HUES48 (cell line): ENCODE measurements at regions not wholly inside any gene's neighbourhood (a gene's known extent, or its start where the extent isn't known, plus 50 kb on each side); places are given as distances from the start of the nearest gene placed in this dataset.

ENCODE experiments used
- H3K27ac ChIP-seq: one replicate; pipeline ENCODE4 v1.7.0; 2013; ENCODE audit warnings: low read depth, low read length, inconsistent platforms
- H3K27me3 ChIP-seq: 2 replicates; pipeline ENCODE4 v1.6.1; 2013; ENCODE audit warnings: mild to moderate bottlenecking, low read length; ENCODE audit not compliant: control insufficient read depth, insufficient read depth
- H3K36me3 ChIP-seq: 2 replicates; pipeline ENCODE4 v1.6.1; 2013; ENCODE audit warnings: low read length; ENCODE audit not compliant: control insufficient read depth, insufficient read depth
- H3K4me1 ChIP-seq: 2 replicates; pipeline ENCODE4 v1.6.1; 2013; ENCODE audit warnings: mild to moderate bottlenecking, low read length; ENCODE audit not compliant: control insufficient read depth, insufficient read depth
- H3K4me3 ChIP-seq: 2 replicates; pipeline ENCODE4 v1.5.1; 2013; ENCODE audit warnings: mild to moderate bottlenecking, low read depth, low read length
- H3K9ac ChIP-seq: 2 replicates; pipeline ENCODE4 v1.6.1; 2013; ENCODE audit warnings: mild to moderate bottlenecking, low read depth, low read length, moderate library complexity
- H3K9me3 ChIP-seq: 2 replicates; pipeline ENCODE4 v1.6.1; 2013; ENCODE audit warnings: low read length; ENCODE audit not compliant: control insufficient read depth, insufficient read depth

DNA sequence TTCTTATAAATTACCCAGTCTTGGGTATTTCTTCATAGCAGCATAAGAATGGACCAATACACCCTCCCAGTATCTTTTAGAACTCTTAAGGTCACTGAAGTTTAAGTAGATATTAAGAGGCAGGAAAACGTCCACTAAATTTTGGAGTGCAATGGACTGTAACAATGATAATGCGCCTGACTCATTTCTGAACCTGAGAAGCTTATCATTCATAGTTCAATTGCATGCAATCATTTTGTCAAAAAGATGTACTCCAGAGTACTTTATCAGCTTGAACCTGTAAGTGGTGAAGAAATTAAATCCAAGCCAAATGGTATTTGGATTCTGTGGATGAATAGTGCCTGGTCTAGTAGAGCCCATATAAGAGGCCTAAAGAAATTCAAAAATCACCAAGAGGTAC lies 196.5 kb upstream of the CDH9 start:
- Histone ChIP-seq H3K4me1 (no peaks in the 10 kb centered on the region), H3K36me3 (no peaks in the 10 kb centered on the region), H3K27ac (no peak overlapping the region), H3K4me3 (no peak overlapping the region), H3K27me3 (no peaks in the 10 kb centered on the region), H3K9ac (no peak overlapping the region), H3K9me3 (no peaks in the 10 kb centered on the region)

DNA sequence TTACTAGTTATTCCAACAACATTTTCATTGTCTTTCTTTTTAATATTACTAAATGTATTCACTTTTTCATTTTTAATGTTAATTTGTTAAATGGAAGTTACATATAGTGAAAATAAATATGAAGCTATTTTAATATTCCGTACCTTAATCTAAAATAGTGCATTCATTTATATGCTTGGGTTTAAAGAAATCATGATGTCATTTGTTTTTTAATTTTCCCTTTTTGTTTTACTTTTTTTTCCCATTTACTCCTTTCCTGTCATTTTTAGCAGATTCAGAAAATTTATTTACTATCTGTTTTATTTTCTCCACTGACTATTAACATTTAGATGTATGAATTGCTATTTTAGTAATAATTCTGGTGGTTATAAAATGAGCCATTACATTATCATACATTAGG lies 183.0 kb upstream of the CDH9 start:
- no peaks in the 10 kb centered on the region for H3K36me3 ChIP-seq
- H3K9ac ChIP-seq: no peak overlapping the region
- no peaks in the 10 kb centered on the region for H3K4me1 ChIP-seq
- no peaks in the 10 kb centered on the region for H3K9me3 ChIP-seq
- H3K4me3 ChIP-seq: no peak overlapping the region
- no peak overlapping the region for H3K27ac ChIP-seq
- no peaks in the 10 kb centered on the region for H3K27me3 ChIP-seq

DNA sequence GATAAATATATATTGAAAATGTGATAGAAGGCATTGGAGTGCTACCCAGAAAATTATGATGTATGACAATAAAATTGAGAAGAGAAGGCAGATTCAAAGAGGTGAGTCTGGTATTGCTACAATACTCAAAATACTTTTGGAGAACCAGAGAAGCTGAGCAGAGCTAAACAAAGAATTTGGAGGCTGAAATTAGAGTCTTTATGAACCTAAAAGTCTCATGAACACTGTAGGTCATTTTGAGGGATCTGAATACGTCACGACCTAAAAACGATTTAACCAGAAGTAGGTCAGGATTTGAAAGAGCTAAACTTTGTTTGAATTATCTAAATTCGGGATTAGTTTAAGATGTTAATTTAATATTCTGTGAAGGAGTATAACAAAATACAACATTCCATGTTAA lies 182.4 kb upstream of the CDH9 start:
- Histone ChIP-seq H3K4me3 (no peak overlapping the region), H3K9ac (no peak overlapping the region), H3K27ac (no peak overlapping the region), H3K4me1 (no peaks in the 10 kb centered on the region), H3K27me3 (no peaks in the 10 kb centered on the region), H3K36me3 (no peaks in the 10 kb centered on the region), H3K9me3 (no peaks in the 10 kb centered on the region)

GRCh38 chr5:27217977-27218376 lies 179.6 kb upstream of the CDH9 start:
- Histone ChIP-seq H3K27ac (no peak overlapping the region), H3K9me3 (no peaks in the 10 kb centered on the region), H3K4me3 (no peak overlapping the region), H3K36me3 (no peaks in the 10 kb centered on the region), H3K9ac (no peak overlapping the region), H3K4me1 (no peaks in the 10 kb centered on the region), H3K27me3 (no peaks in the 10 kb centered on the region)

GRCh38 chr5:27217155-27217956 lies 179.0 kb upstream of the CDH9 start:
- no peaks in the 10 kb centered on the region for H3K36me3 ChIP-seq
- H3K9me3 ChIP-seq: no peaks in the 10 kb centered on the region
- no peak overlapping the region for H3K27ac ChIP-seq
- no peak overlapping the region for H3K9ac ChIP-seq
- H3K4me3 ChIP-seq: no peak overlapping the region
- no peaks in the 10 kb centered on the region for H3K27me3 ChIP-seq
- H3K4me1 ChIP-seq: no peaks in the 10 kb centered on the region

- H3K4me3 ChIP-seq: no peak overlapping the region
- no peaks in the 10 kb centered on the region for H3K9me3 ChIP-seq
- no peaks in the 10 kb centered on the region for H3K36me3 ChIP-seq
- H3K4me1 ChIP-seq: no peaks in the 10 kb centered on the region
- no peaks in the 10 kb centered on the region for H3K27me3 ChIP-seq
- no peak overlapping the region for H3K9ac ChIP-seq
- no peak overlapping the region for H3K27ac ChIP-seq
These were observed 178.1 kb upstream of the CDH9 start for GRCh38 chr5:27216367-27216950.

GRCh38 chr5:27208051-27208450 lies 169.7 kb upstream of the CDH9 start:
- Histone ChIP-seq H3K27me3 (no peaks in the 10 kb centered on the region), H3K4me3 (no peak overlapping the region), H3K4me1 (no peaks in the 10 kb centered on the region), H3K9me3 (peaks cover 14% of the 10 kb centered on the region), H3K36me3 (no peaks in the 10 kb centered on the region), H3K9ac (no peak overlapping the region), H3K27ac (no peak overlapping the region)

DNA sequence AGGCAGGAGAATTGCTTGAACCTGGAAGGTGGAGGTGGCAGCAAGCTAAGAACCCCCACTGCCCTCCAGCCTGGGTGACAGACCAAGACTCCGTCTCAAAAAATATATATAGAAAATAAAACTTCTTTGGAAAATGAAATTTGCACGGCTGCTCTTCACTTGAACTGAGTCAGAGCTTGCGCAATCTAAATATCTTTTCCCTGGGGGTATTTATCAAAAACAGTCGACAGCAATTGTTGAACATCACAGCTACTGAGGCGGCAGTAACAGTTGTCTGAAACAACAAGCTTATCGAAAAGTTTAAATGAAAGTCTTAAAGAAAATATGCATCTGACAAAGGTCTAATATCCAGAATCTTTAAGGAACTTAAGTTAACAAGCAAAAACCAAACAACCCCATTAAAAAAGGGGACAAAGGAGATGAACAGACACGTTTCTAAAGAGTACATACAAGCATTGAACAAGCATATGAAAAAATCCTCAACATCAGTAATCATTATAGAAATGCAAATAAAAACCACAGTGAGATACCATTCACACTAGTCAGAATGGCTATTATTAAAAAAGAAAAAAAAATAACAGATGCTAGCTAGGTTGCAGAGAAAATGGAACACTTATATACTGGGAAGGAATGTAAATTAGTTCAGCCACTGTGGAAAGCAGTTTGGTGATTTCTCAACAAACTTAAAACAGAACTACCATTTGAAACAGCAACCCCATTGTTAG lies 153.6 kb upstream of the CDH9 start:
- Histone ChIP-seq H3K36me3 (no peaks in the 10 kb centered on the region), H3K4me3 (no peak overlapping the region), H3K4me1 (no peaks in the 10 kb centered on the region), H3K9ac (no peak overlapping the region), H3K9me3 (no peaks in the 10 kb centered on the region), H3K27ac (no peak overlapping the region), H3K27me3 (no peaks in the 10 kb centered on the region)

GRCh38 chr5:27172693-27173092 lies 134.3 kb upstream of the CDH9 start:
- H3K4me3 ChIP-seq: no peak overlapping the region
- H3K27ac ChIP-seq: no peak overlapping the region
- H3K36me3 ChIP-seq: no peaks in the 10 kb centered on the region
- no peaks in the 10 kb centered on the region for H3K27me3 ChIP-seq
- H3K9me3 ChIP-seq: no peaks in the 10 kb centered on the region
- no peaks in the 10 kb centered on the region for H3K4me1 ChIP-seq
- no peak overlapping the region for H3K9ac ChIP-seq

DNA sequence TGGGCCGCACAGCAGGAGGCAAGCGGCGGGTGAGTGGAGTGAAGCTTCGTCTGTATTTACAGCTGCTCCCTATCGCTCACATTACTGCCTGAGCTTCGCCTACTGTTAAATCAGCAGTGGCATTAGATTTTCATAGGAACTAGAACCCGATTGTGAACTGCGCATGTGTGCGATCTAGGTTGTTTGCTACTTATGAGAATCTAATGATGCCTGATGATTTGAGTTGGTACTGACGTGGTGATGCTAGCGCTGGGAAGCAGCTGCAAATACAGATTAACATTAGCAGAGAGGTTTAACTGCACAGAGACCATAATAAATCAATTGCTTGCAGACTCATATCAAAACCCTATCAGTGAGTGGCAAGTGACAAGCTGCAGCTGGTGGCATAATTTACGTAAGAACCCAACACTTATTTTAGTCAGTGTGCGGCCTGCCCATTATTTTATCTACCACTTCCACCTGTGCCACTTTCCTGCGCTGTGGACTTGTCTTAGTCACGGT lies 133.4 kb upstream of the CDH9 start:
- Histone ChIP-seq H3K27ac (no peak overlapping the region), H3K4me1 (no peaks in the 10 kb centered on the region), H3K36me3 (no peaks in the 10 kb centered on the region), H3K4me3 (no peak overlapping the region), H3K27me3 (no peaks in the 10 kb centered on the region), H3K9me3 (no peaks in the 10 kb centered on the region), H3K9ac (no peak overlapping the region)

GRCh38 chr5:27158775-27159174 lies 120.4 kb upstream of the CDH9 start:
- Histone ChIP-seq H3K4me1 (peaks cover 13% of the 10 kb centered on the region), H3K27me3 (no peaks in the 10 kb centered on the region), H3K36me3 (no peaks in the 10 kb centered on the region), H3K27ac (no peak overlapping the region), H3K4me3 (no peak overlapping the region), H3K9me3 (peaks cover 39% of the 10 kb centered on the region), H3K9ac (no peak overlapping the region)
